ENCODE measurements at regions not wholly inside any gene's neighbourhood (a gene's known extent, or its start where the extent isn't known, plus 50 kb on each side); places are given as distances from the start of the nearest gene placed in this dataset.

GRCh38 chr9:118635416-118635815 lies 733.8 kb downstream of the BRINP1 start (continued):
- no peak for TF ChIP-seq ZNF263 (CRISPR knock-in tag; IDR thresholded peaks at IDR 0.05; ENCODE audit: low read depth)
- TF ChIP-seq E2F4 (CRISPR knock-in tag; IDR thresholded peaks at IDR 0.05; ENCODE audit: borderline replicate concordance, low read depth), result no peak

DNA sequence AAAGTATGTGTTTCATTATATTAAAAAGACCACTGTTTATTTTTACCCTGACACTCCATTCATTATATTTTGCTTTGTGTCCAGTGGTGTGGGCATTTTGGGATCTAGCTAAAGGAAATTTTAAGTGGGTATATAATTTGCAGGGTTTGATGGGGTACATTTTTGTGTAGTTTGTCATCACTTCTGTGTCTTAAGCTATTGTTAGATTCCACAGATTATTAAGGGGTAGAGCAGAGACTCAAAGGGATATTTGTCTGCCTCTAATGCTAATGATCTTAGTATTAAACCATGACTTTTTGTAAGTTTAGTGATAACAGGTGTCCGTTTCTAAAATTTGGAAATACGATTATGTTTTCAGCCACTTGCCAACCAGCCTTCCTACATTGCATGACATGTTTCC lies 731.6 kb downstream of the BRINP1 start:
- ChIA-PET CTCF (no interaction called here), POLR2A (no interaction called here)
- Mint-ChIP-seq H3K36me3 (peaks cover 16% of the 10 kb centered on the region), H3K27ac (no peak overlapping the region), H3K4me3 (no peak overlapping the region), H3K9me3 (peaks cover 39% of the 10 kb centered on the region), H3K27me3 (ENCODE audit: low read depth) (0 out of 2 replicates have a peak, but pooled peaks cover 3% of the 10 kb centered on the region), H3K4me1 (no peaks in the 10 kb centered on the region)
- no peak for DNase-seq (ENCODE audit: low spot score)
- TF ChIP-seq, protein P1, sequence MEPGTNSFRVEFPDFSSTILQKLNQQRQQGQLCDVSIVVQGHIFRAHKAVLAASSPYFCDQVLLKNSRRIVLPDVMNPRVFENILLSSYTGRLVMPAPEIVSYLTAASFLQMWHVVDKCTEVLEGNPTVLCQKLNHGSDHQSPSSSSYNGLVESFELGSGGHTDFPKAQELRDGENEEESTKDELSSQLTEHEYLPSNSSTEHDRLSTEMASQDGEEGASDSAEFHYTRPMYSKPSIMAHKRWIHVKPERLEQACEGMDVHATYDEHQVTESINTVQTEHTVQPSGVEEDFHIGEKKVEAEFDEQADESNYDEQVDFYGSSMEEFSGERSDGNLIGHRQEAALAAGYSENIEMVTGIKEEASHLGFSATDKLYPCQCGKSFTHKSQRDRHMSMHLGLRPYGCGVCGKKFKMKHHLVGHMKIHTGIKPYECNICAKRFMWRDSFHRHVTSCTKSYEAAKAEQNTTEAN (CRISPR knock-in tag; IDR thresholded peaks at IDR 0.05), result no peak
- TF ChIP-seq ZNF121 (CRISPR knock-in tag; IDR thresholded peaks at IDR 0.05) (no peak), ARID4B (CRISPR knock-in tag; IDR thresholded peaks at IDR 0.05; ENCODE audit: borderline replicate concordance) (no peak), AFF4 (CRISPR knock-in tag; IDR thresholded peaks at IDR 0.05; ENCODE audit: borderline replicate concordance) (no peak), GABPB1 (CRISPR knock-in tag; IDR thresholded peaks at IDR 0.05) (no peak)
- ATAC-seq, result no peak

DNA sequence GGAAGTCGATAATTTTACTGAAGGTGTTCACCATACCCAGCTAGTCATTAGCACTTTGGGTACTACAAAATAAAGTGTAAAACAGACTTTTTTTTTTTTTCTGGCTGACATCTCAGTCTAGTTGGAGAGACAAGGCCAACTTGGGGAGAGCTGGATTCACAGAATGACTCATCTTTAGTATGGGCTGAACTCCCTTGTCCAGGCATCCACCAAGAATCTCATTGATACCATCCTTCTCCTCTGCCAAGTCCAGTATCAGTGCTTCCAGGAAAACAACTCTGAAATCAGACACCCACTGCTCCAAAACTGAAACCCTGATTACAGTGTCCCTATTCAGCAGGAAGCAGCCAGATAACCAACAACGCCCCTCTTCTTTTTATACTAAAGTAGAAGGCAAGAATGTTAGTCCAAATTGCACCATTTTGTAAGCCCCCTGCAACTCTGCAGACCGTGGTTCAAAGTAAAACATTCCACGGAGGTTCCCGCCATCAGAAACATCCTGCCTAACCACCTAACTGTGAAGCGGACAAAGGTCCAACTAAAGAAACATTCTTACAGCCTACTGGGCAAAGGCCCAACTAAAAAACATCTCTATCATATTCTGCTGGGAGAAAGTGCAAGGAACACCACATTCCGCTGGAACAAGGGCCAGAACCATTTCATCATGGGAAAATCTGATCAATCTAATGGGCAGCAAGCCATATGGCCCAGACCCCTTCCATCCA lies 728.2 kb downstream of the BRINP1 start:
- H3K36me3 Mint-ChIP-seq, result peaks cover 17% of the 10 kb centered on the region
- TF ChIP-seq JUN (CRISPR knock-in tag; IDR thresholded peaks at IDR 0.05), result no peak
- TF ChIP-seq ZBTB21 (CRISPR knock-in tag; IDR thresholded peaks at IDR 0.05; ENCODE audit: borderline replicate concordance), result no peak
- TF ChIP-seq ZNF281 (CRISPR knock-in tag; IDR thresholded peaks at IDR 0.05), result no peak
- no peak for TF ChIP-seq OVOL2 (CRISPR knock-in tag; IDR thresholded peaks at IDR 0.05; ENCODE audit: borderline replicate concordance)
- no peaks in the 10 kb centered on the region; the same call in 1 of the 2 replicates for H3K27me3 Mint-ChIP-seq (ENCODE audit: low read depth)
- H3K4me3 Mint-ChIP-seq, result no peak overlapping the region
- ChIA-PET POLR2A (no interaction called here), CTCF (no interaction called here)
- DNase-seq (ENCODE audit: low spot score), result no peak
- no peak overlapping the region; the same call in 1 of the 2 replicates for H3K27ac Mint-ChIP-seq
- peaks cover 26% of the 10 kb centered on the region for H3K9me3 Mint-ChIP-seq
- peaks cover 16% of the 10 kb centered on the region for H3K4me1 Mint-ChIP-seq
- ATAC-seq, result no peak

Data from WTC11 (cell line).